Endothelial cell of umbilical vein (primary cell): ENCODE measurements at regions not wholly inside any gene's neighbourhood (a gene's known extent, or its start where the extent isn't known, plus 50 kb on each side); places are given as distances from the start of the nearest gene placed in this dataset.

Source experiments
- BruUV-seq: library from RNA; stranded (reverse); fragments of 400-500 nt; replicated peaks from 2 replicates; lab custom pipeline; 2021; lab: Mats Ljungman, UMichigan
- CTCF ChIA-PET: fragments of 300-600, 350-600 bp; sonication (Branson Sonifier 250); formaldehyde crosslinking; loops from one replicate; lab custom pipeline; 2021; ENCODE audit warnings: antibody characterized with exemption, inconsistent platforms; lab: Charles Lee
- POLR2A ChIA-PET: fragments of 300-600, 350-600 bp; sonication (Branson Sonifier 250); formaldehyde crosslinking; loops from one replicate; lab custom pipeline; 2021; ENCODE audit warnings: antibody characterized with exemption, inconsistent platforms; lab: Charles Lee
- DNase-seq: peaks from one replicate; pipeline ENCODE4 v3.0.0-alpha.2; 2011; ENCODE audit warnings: low read depth, low spot score
- FAIRE-seq: peaks from 2 replicates; lab custom pipeline; 2011; peaks lifted over from hg19 to GRCh38; lab: Jason Lieb, UNC
- H2AFZ ChIP-seq: 2 replicates; pipeline ENCODE4 v1.6.0; 2012; ENCODE audit warnings: low read depth, low read length, control low read depth, inconsistent platforms
- H3K27ac ChIP-seq: 2 replicates; pipeline ENCODE4 v1.5.1; 2011; ENCODE audit warnings: low read depth, mild to moderate bottlenecking, control low read depth, low read length, moderate library complexity; ENCODE audit not compliant: insufficient read depth
- H3K27me3 ChIP-seq, 2 experiments: 2 replicates each; pipeline versions ENCODE4 v1.6.0 to v1.6.1; 2011; ENCODE audit warnings: low read length in 2 of 2, mixed read lengths in 1 of 2; ENCODE audit not compliant: control insufficient read depth in 2 of 2, insufficient read depth in 2 of 2
- H3K36me3 ChIP-seq, 2 experiments: 2 replicates in 1 of 2; 3 replicates in 1 of 2; pipeline ENCODE4 v1.5.1; 2011; ENCODE audit warnings: low read length in 2 of 2, mild to moderate bottlenecking in 1 of 2, moderate library complexity in 1 of 2; ENCODE audit not compliant: control insufficient read depth in 2 of 2, insufficient read depth in 2 of 2; ENCODE audit errors: extremely low read depth in 1 of 2
- H3K4me1 ChIP-seq: 3 replicates; pipeline ENCODE4 v1.5.1; 2011; ENCODE audit warnings: mild to moderate bottlenecking, low read length; ENCODE audit not compliant: control insufficient read depth, insufficient read depth; ENCODE audit errors: extremely low read depth
- H3K4me2 ChIP-seq: 2 replicates; pipeline ENCODE4 v1.6.1; 2011; ENCODE audit warnings: low read length, control low read depth, mixed read lengths; ENCODE audit not compliant: insufficient read depth
- H3K4me3 ChIP-seq, 3 experiments: fragments of 200-600 bp in 1 of 3; sonication (generic), shearing (Covaris generic) in 1 of 3; replicated peaks in 1 of 3; 2 replicates each; pipeline ENCODE4 v1.5.1; 2011 to 2016; ENCODE audit warnings: control low read depth in 3 of 3, low read length in 3 of 3, mild to moderate bottlenecking in 2 of 3, inconsistent platforms in 1 of 3, low read depth in 1 of 3, moderate library complexity in 1 of 3; ENCODE audit not compliant: insufficient read depth in 1 of 3
- H3K79me2 ChIP-seq: 2 replicates; pipeline ENCODE4 v1.6.0; 2012; ENCODE audit warnings: low read length, inconsistent platforms; ENCODE audit not compliant: control insufficient read depth, insufficient read depth
- H3K9ac ChIP-seq: replicated peaks from 2 replicates; pipeline ENCODE3; 2011; ENCODE audit warnings: low read length, control low read depth; ENCODE audit not compliant: insufficient read depth; ENCODE audit errors: extremely low read depth
- H3K9me1 ChIP-seq: replicated peaks from 3 replicates; pipeline ENCODE4 v1.6.0; 2011; ENCODE audit warnings: mild to moderate bottlenecking, low read length; ENCODE audit not compliant: control insufficient read depth, insufficient read depth; ENCODE audit errors: extremely low read depth
- H3K9me3 ChIP-seq: replicated peaks from 2 replicates; pipeline ENCODE4 v1.5.1; 2012; ENCODE audit warnings: low read length, inconsistent platforms; ENCODE audit not compliant: control insufficient read depth, insufficient read depth
- H4K20me1 ChIP-seq: replicated peaks from 2 replicates; pipeline ENCODE3; 2011; ENCODE audit warnings: mild to moderate bottlenecking, low read length; ENCODE audit not compliant: control insufficient read depth, insufficient read depth; ENCODE audit errors: extremely low read depth
- CTCF ChIP-seq, 2 donors: IDR thresholded peaks; 1 replicate in 1 of 2; 2 replicates in 1 of 2; pipeline ENCODE4 v1.5.1; 2011; ENCODE audit warnings: low read length in 2 of 2, mild to moderate bottlenecking in 2 of 2, moderate library complexity in 2 of 2, control low read depth in 1 of 2, inconsistent platforms in 1 of 2, low read depth in 1 of 2; ENCODE audit not compliant: insufficient read depth in 1 of 2; ENCODE audit errors: extremely low read depth in 1 of 2
- EZH2 ChIP-seq: IDR thresholded peaks from 2 replicates; pipeline ENCODE4 v1.6.1; 2012; ENCODE audit warnings: borderline replicate concordance, low read depth, mild to moderate bottlenecking, moderate library complexity, low read length, inconsistent platforms; ENCODE audit not compliant: severe bottlenecking
- FOS ChIP-seq: IDR thresholded peaks from 2 replicates; pipeline ENCODE4 v1.6.1; 2011; ENCODE audit warnings: mild to moderate bottlenecking, low read length, moderate library complexity, borderline replicate concordance; ENCODE audit not compliant: insufficient read depth
- GATA2 ChIP-seq: IDR thresholded peaks from 2 replicates; pipeline ENCODE4 v1.7.0; 2011; ENCODE audit warnings: low read depth, mild to moderate bottlenecking, moderate library complexity, mixed read lengths, low read length; ENCODE audit not compliant: insufficient read length, insufficient read depth
- JUN ChIP-seq: IDR thresholded peaks from 2 replicates; pipeline ENCODE4 v1.6.1; 2011; ENCODE audit warnings: borderline replicate concordance, low read depth; ENCODE audit not compliant: insufficient read length, insufficient read depth
- MAX ChIP-seq: IDR thresholded peaks from 2 replicates; pipeline ENCODE4 v1.6.1; 2011; ENCODE audit not compliant: insufficient read depth, insufficient read length
- MYC ChIP-seq: IDR thresholded peaks from one replicate; pipeline ENCODE4 v1.6.1; 2011; ENCODE audit warnings: mild to moderate bottlenecking, low read depth, low read length
- POLR2A ChIP-seq: IDR thresholded peaks from 2 replicates; pipeline ENCODE4 v1.6.1; 2012; ENCODE audit warnings: low read depth, mild to moderate bottlenecking, control low read depth, low read length
- POLR2AphosphoS5 ChIP-seq: IDR thresholded peaks from 2 replicates; pipeline ENCODE4 v1.6.1; 2012; ENCODE audit warnings: low read depth, mild to moderate bottlenecking, control low read depth, low read length, moderate library complexity; ENCODE audit not compliant: insufficient read depth
- dilution Hi-C: fragments of 300-500 bp; cut with MboI; formaldehyde crosslinking; loops from one replicate; pipeline ENCODE4 v1.15.0; 2019; ENCODE audit warnings: low sequenced_read_pairs; ENCODE audit not compliant: extremely low pct_ligation_motif_present
- intact Hi-C: fragments of 100-400 bp; cut with micrococcal nuclease; formaldehyde crosslinking; loops from one replicate; pipeline ENCODE4 v1.10.0; 2022

DNA sequence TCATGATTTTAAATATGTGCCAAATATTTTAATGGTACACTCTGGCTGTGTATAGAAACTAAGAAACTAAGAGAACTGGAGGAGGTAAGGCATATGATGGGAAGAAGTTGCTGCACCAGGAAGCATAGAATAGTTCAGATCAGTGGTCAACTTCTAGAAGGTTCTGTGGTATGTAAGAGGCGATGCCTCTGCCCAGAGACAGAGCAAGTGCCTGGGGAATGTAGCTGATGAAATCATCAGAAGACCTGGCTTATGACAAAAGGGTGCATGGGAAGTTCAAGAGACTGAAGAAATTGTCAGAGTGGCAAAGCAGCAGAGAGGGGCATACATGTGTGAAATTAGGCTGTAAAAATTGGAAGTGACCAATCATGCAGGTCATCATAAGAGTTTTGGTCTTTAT, 580.8 kb downstream of the BMP2 start:
- peaks cover 2 to 4% of the 10 kb centered on the region in 2 experiments for H3K27me3 ChIP-seq
- H2AFZ ChIP-seq = no peak overlapping the region
- H3K36me3 ChIP-seq = no peaks in the 10 kb centered on the region
- intact Hi-C loops = no loop called here
- FAIRE-seq = no peak
- BruUV-seq = no TSS peak
- H3K4me2 ChIP-seq = no peak overlapping the region
- ChIA-PET POLR2A (no interaction called here), CTCF (no interaction called here)
- H3K4me3 ChIP-seq = no peak overlapping the region
- no peak overlapping the region for H3K9ac ChIP-seq
- no peaks in the 10 kb centered on the region for H3K4me1 ChIP-seq
- TF ChIP-seq EZH2 (no peak), CTCF (IDR thresholded peaks at IDR 0.05; ENCODE audit: extremely low read depth in 1 of 2, insufficient read depth in 1 of 2, low read depth in 1 of 2, low read length in 2 of 2) (no peak), FOS (no peak), JUN (no peak), POLR2A (no peak), MYC (no peak), GATA2 (no peak), POLR2AphosphoS5 (no peak), MAX (no peak)
- H3K9me3 ChIP-seq = no peaks in the 10 kb centered on the region
- H4K20me1 ChIP-seq = no peaks in the 10 kb centered on the region
- DNase-seq = no peak
- dilution Hi-C loops = no loop called here
- H3K9me1 ChIP-seq = no peaks in the 10 kb centered on the region
- H3K27ac ChIP-seq = no peak overlapping the region
- no peaks in the 10 kb centered on the region for H3K79me2 ChIP-seq
